K562 (cell line): ENCODE measurements at regions not wholly inside any gene's neighbourhood (a gene's known extent, or its start where the extent isn't known, plus 50 kb on each side); places are given as distances from the start of the nearest gene placed in this dataset.

Experiments used
- ATAC-seq: fragments of 200-7000 bp; cut with Tn5 transposase; 3 replicates; pipeline ENCODE4 v1.9.1; 2020; ENCODE audit warnings: moderate library complexity
- BruUV-seq: library from RNA; stranded (reverse); fragments of 400-500 nt; replicated peaks from 2 replicates; lab custom pipeline; 2021; lab: Mats Ljungman, UMichigan
- CTCF ChIA-PET: fragments of 300-600 bp; formaldehyde crosslinking; extraction: SDS; loops from one replicate; lab custom pipeline; 2021; ENCODE audit warnings: low intra/inter-chr PET ratio; lab: Yijun Ruan, JAX
- POLR2A ChIA-PET: fragments of 300-600, 350-650 bp; sonication (Branson Sonifier 250); formaldehyde crosslinking; extraction: SDS; loops from one replicate; lab custom pipeline; 2021; ENCODE audit warnings: antibody characterized with exemption, inconsistent platforms; lab: Yijun Ruan, JAX
- DNase-seq, 4 experiments: peaks; one replicate each; pipeline versions ENCODE4 v3.0.0 to v3.0.0-alpha.2; 2011 to 2018; ENCODE audit warnings: low spot score in 3 of 4, mixed read lengths in 3 of 4; ENCODE audit errors: extremely low read depth in 1 of 4
- FAIRE-seq: peaks from 2 replicates; lab custom pipeline; 2011; peaks lifted over from hg19 to GRCh38; lab: Jason Lieb, UNC
- H2AFZ ChIP-seq: 2 replicates; pipeline ENCODE4 v1.6.0; 2011; ENCODE audit warnings: low read depth, low read length, control low read depth, inconsistent platforms
- H3K27ac ChIP-seq: fragments of 200-600 bp; 3 replicates; pipeline ENCODE4 v1.8.0; 2011; ENCODE audit warnings: low read depth, mild to moderate bottlenecking, control low read depth, inconsistent platforms, low read length, moderate library complexity, mixed read lengths; ENCODE audit errors: extremely low read depth
- H3K27me3 ChIP-seq, 2 experiments: fragments of 300-600 bp in 1 of 2; 2 replicates in 1 of 2; 3 replicates in 1 of 2; pipeline versions ENCODE4 v1.6.0 to v1.8.0; 2011; ENCODE audit warnings: inconsistent platforms in 2 of 2, low read length in 2 of 2, mild to moderate bottlenecking in 1 of 2, mixed read lengths in 1 of 2, moderate library complexity in 1 of 2; ENCODE audit not compliant: control insufficient read depth in 2 of 2, insufficient read depth in 2 of 2
- H3K36me3 ChIP-seq: fragments of 300-600 bp; 3 replicates; pipeline ENCODE4 v1.8.0; 2011; ENCODE audit warnings: mild to moderate bottlenecking, low read length, inconsistent platforms; ENCODE audit not compliant: control insufficient read depth, insufficient read depth
- H3K4me1 ChIP-seq, 2 experiments: fragments of 200-600 bp in 1 of 2; replicated peaks in 1 of 2; 2 replicates in 1 of 2; 3 replicates in 1 of 2; pipeline versions ENCODE4 v1.5.1 to v1.8.0; 2011; ENCODE audit warnings: inconsistent platforms in 2 of 2, low read length in 2 of 2, mild to moderate bottlenecking in 1 of 2, mixed read lengths in 1 of 2, moderate library complexity in 1 of 2; ENCODE audit not compliant: control insufficient read depth in 2 of 2, insufficient read depth in 2 of 2
- H3K4me2 ChIP-seq: 2 replicates; pipeline ENCODE4 v1.6.1; 2011; ENCODE audit warnings: low read length, control low read depth, inconsistent platforms, mixed read lengths; ENCODE audit not compliant: insufficient read depth
- H3K4me3 ChIP-seq: fragments of 200-600 bp; sonication (generic), shearing (Covaris generic); 2 replicates; pipeline ENCODE4 v1.5.1; 2016; ENCODE audit warnings: control low read depth, inconsistent platforms
- H3K79me2 ChIP-seq: fragments of 200-600 bp; 3 replicates; pipeline ENCODE4 v1.8.0; 2011; ENCODE audit warnings: low read length, inconsistent platforms; ENCODE audit not compliant: control insufficient read depth, insufficient read depth
- H3K9ac ChIP-seq, 2 experiments: 2 replicates each; pipeline versions ENCODE4 v1.6.0 to v1.6.1; 2011; ENCODE audit warnings: low read depth in 2 of 2, low read length in 2 of 2, control low read depth in 1 of 2, inconsistent platforms in 1 of 2, mild to moderate bottlenecking in 1 of 2, mixed read lengths in 1 of 2; ENCODE audit not compliant: insufficient read depth in 1 of 2
- H3K9me1 ChIP-seq: one replicate; pipeline ENCODE4 v1.6.0; 2011; ENCODE audit warnings: inconsistent platforms, mild to moderate bottlenecking, low read length, moderate library complexity; ENCODE audit not compliant: control insufficient read depth, insufficient read depth
- H3K9me3 ChIP-seq: replicated peaks from 2 replicates; pipeline ENCODE4 v1.5.1; 2011; ENCODE audit warnings: low read depth, low read length, inconsistent platforms; ENCODE audit not compliant: control insufficient read depth, insufficient read depth
- H4K20me1 ChIP-seq: replicated peaks from 2 replicates; pipeline ENCODE4 v1.6.1; 2011; ENCODE audit warnings: low read length, inconsistent platforms, mixed read lengths; ENCODE audit not compliant: control insufficient read depth, insufficient read depth
- BDP1 ChIP-seq: IDR thresholded peaks from 3 replicates; pipeline ENCODE4 v1.6.1; 2011; ENCODE audit not compliant: insufficient read length, insufficient read depth
- BRD4 ChIP-seq: fragments of 200-600 bp; sonication (generic); IDR thresholded peaks from 2 replicates; pipeline ENCODE4 v1.6.1; 2017; ENCODE audit warnings: inconsistent platforms
- GABPB1 ChIP-seq: sonication (generic); formaldehyde crosslinking; IDR thresholded peaks from 2 replicates; pipeline ENCODE4 v1.8.0; 2022; ENCODE audit warnings: mild to moderate bottlenecking, missing genetic modification reagents
- GABPB2 ChIP-seq: fragments of 250-450 bp; sonication (Bioruptor Pico); conservative IDR thresholded peaks from 2 replicates; pipeline ENCODE4 v1.5.1; 2021; ENCODE audit warnings: mild to moderate bottlenecking
- HDAC2 ChIP-seq: fragments of 450-650 bp; IDR thresholded peaks from 2 replicates; pipeline ENCODE4 v1.6.1; 2016; ENCODE audit warnings: mild to moderate bottlenecking
- NFE2 ChIP-seq: IDR thresholded peaks from 2 replicates; pipeline ENCODE4 v1.6.1; 2014; ENCODE audit warnings: antibody characterized with exemption, low read depth
- NFIC ChIP-seq: fragments of 450-650 bp; IDR thresholded peaks from 2 replicates; pipeline ENCODE4 v1.6.1; 2017; ENCODE audit warnings: mild to moderate bottlenecking, inconsistent platforms
- SMAD4 ChIP-seq: fragments of 250-450 bp; sonication (Bioruptor Pico); conservative IDR thresholded peaks from 2 replicates; pipeline ENCODE4 v1.8.0; 2021; ENCODE audit warnings: inconsistent platforms, mild to moderate bottlenecking, moderate library complexity
- ZNF232 ChIP-seq: sonication (generic); formaldehyde crosslinking; IDR thresholded peaks from 2 replicates; pipeline ENCODE4 v1.8.0; 2022; ENCODE audit warnings: mild to moderate bottlenecking, missing genetic modification reagents
- ZNF263 ChIP-seq: sonication (generic); formaldehyde crosslinking; IDR thresholded peaks from 2 replicates; pipeline ENCODE4 v1.8.0; 2022; ENCODE audit warnings: mild to moderate bottlenecking, missing genetic modification reagents, borderline replicate concordance
- ZNF586 ChIP-seq: fragments of 450-650 bp; formaldehyde crosslinking; conservative IDR thresholded peaks from 2 replicates; pipeline ENCODE4 v1.4.0; 2020; ENCODE audit warnings: mild to moderate bottlenecking, moderate library complexity
- WGBS: fragments of 100-300 bp; shearing (Covaris generic); methylation state at CpG from one replicate; pipeline ENCODE4 v1.1.6; 2016; ENCODE audit warnings: low coverage, mixed read lengths; ENCODE audit not compliant: insufficient coverage; ENCODE audit errors: missing lambda C conversion rate; 5-methylcytosine and 5-hydroxymethylcytosine counted together
- in situ Hi-C: fragments of 300-500 bp; cut with MboI; formaldehyde crosslinking; loops from 4 replicates; pipeline ENCODE4 v1.15.0; 2018; ENCODE audit warnings: inconsistent platforms, mixed read lengths
- intact Hi-C: fragments of 100-400 bp; cut with micrococcal nuclease; formaldehyde crosslinking; loops from 2 replicates; pipeline ENCODE4 v1.14.2; 2022
- TF ChIP-seq, protein P1 (sequence below): fragments of 250-450 bp; sonication (Bioruptor Pico); IDR thresholded peaks from 2 replicates; pipeline ENCODE4 v1.8.0; 2022; ENCODE audit warnings: moderate library complexity, mild to moderate bottlenecking, inconsistent platforms
- TF ChIP-seq, protein P2 (sequence below): sonication (generic); formaldehyde crosslinking; IDR thresholded peaks from 2 replicates; pipeline ENCODE4 v1.8.0; 2022; ENCODE audit warnings: mild to moderate bottlenecking, missing genetic modification reagents
- TF ChIP-seq, protein P3 (sequence below): fragments of 450-650 bp; IDR thresholded peaks from 2 replicates; pipeline ENCODE4 v1.6.1; 2016; ENCODE audit warnings: antibody characterized with exemption
- TF ChIP-seq, protein P4 (sequence below): IDR thresholded peaks from 2 replicates; pipeline ENCODE4 v1.6.1; 2011; ENCODE audit warnings: borderline replicate concordance, low read depth, mild to moderate bottlenecking, moderate library complexity, low read length; ENCODE audit not compliant: insufficient read depth, poor library complexity, severe bottlenecking
- TF ChIP-seq, protein P5 (sequence below): fragments of 250-450 bp; sonication (Bioruptor Pico); IDR thresholded peaks from 2 replicates; pipeline ENCODE4 v1.8.0; 2022; ENCODE audit warnings: moderate library complexity, mild to moderate bottlenecking, inconsistent platforms

- TF ChIP-seq NFE2 (no peak), ZNF263 (CRISPR knock-in tag) (no peak), NFIC (no peak), BRD4 (no peak)
- TF ChIP-seq, protein P1, sequence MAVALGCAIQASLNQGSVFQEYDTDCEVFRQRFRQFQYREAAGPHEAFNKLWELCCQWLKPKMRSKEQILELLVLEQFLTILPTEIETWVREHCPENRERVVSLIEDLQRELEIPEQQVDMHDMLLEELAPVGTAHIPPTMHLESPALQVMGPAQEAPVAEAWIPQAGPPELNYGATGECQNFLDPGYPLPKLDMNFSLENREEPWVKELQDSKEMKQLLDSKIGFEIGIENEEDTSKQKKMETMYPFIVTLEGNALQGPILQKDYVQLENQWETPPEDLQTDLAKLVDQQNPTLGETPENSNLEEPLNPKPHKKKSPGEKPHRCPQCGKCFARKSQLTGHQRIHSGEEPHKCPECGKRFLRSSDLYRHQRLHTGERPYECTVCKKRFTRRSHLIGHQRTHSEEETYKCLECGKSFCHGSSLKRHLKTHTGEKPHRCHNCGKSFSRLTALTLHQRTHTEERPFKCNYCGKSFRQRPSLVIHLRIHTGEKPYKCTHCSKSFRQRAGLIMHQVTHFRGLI (CRISPR knock-in tag): no peak
Measured at GRCh38 chr16:87230571-87230970, 86.6 kb downstream of the C16orf95 start (continued).

DNA sequence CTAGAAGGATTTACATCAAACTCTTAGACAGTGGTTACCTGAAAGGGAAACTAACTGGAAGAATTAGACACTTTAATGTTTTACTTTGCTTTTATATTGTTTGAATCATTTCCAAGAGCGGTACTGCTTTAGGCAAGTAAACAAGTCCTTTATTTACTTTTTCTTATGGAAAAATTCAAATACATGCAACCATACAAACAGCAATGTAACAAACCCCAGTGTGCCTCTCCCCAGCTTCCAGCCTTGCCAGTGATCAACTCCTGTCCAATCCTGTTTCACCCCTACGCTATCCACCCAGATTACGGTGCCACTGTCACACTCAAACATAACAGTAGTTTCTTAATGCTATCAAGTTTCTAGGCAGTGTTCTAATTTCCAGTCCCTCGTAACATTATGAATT is 85.9 kb downstream of the C16orf95 start:
- DNase-seq (no peak), FAIRE-seq (no peak), ATAC-seq (no peak)
- Histone ChIP-seq H3K9me1 (no peaks in the 10 kb centered on the region), H3K4me2 (no peak overlapping the region), H2AFZ (no peak overlapping the region), H3K79me2 (no peaks in the 10 kb centered on the region), H3K27ac (no peak overlapping the region), H3K4me1 (peaks cover 0 to 4% of the 10 kb centered on the region in 2 experiments; a peak in 1 of 5 replicates), H3K4me3 (no peak overlapping the region), H3K27me3 (peaks cover 3 to 36% of the 10 kb centered on the region in 2 experiments; a peak in 4 of 5 replicates), H3K9me3 (no peaks in the 10 kb centered on the region; the same call in 1 of the 2 replicates), H3K9ac (no peak overlapping the region), H4K20me1 (peaks cover 5% of the 10 kb centered on the region), H3K36me3 (no peaks in the 10 kb centered on the region)
- no TSS peak for BruUV-seq
- CTCF ChIA-PET: no interaction called here
- intact Hi-C loops: no loop called here
- WGBS: 21% methylated on average over 4 of the region's 4 CpGs
- POLR2A ChIA-PET: interaction anchor here (1.1 kb wide), 1 partner anchor 28 kb away, joined by 4 read pairs; no protein-coding TSS in a partner anchor
- in situ Hi-C loops: no loop called here
- TF ChIP-seq, protein P2, sequence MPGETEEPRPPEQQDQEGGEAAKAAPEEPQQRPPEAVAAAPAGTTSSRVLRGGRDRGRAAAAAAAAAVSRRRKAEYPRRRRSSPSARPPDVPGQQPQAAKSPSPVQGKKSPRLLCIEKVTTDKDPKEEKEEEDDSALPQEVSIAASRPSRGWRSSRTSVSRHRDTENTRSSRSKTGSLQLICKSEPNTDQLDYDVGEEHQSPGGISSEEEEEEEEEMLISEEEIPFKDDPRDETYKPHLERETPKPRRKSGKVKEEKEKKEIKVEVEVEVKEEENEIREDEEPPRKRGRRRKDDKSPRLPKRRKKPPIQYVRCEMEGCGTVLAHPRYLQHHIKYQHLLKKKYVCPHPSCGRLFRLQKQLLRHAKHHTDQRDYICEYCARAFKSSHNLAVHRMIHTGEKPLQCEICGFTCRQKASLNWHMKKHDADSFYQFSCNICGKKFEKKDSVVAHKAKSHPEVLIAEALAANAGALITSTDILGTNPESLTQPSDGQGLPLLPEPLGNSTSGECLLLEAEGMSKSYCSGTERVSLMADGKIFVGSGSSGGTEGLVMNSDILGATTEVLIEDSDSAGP (CRISPR knock-in tag): no peak
- TF ChIP-seq SMAD4 (CRISPR knock-in tag) (no peak), GABPB2 (CRISPR knock-in tag) (no peak), ZNF232 (CRISPR knock-in tag) (no peak), HDAC2 (no peak), GABPB1 (CRISPR knock-in tag) (no peak), ZNF586 (CRISPR knock-in tag) (no peak), BDP1 (no peak)
- TF ChIP-seq, protein P3, sequence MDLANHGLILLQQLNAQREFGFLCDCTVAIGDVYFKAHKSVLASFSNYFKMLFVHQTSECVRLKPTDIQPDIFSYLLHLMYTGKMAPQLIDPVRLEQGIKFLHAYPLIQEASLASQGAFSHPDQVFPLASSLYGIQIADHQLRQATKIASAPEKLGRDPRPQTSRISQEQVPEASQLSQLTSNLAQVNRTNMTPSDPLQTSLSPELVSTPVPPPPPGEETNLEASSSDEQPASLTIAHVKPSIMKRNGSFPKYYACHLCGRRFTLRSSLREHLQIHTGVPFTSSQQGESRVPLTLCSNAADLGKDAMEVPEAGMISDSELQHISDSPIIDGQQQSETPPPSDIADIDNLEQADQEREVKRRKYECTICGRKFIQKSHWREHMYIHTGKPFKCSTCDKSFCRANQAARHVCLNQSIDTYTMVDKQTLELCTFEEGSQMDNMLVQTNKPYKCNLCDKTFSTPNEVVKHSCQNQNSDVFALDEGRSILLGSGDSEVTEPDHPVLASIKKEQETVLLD: no peak
- TF ChIP-seq, protein P4, sequence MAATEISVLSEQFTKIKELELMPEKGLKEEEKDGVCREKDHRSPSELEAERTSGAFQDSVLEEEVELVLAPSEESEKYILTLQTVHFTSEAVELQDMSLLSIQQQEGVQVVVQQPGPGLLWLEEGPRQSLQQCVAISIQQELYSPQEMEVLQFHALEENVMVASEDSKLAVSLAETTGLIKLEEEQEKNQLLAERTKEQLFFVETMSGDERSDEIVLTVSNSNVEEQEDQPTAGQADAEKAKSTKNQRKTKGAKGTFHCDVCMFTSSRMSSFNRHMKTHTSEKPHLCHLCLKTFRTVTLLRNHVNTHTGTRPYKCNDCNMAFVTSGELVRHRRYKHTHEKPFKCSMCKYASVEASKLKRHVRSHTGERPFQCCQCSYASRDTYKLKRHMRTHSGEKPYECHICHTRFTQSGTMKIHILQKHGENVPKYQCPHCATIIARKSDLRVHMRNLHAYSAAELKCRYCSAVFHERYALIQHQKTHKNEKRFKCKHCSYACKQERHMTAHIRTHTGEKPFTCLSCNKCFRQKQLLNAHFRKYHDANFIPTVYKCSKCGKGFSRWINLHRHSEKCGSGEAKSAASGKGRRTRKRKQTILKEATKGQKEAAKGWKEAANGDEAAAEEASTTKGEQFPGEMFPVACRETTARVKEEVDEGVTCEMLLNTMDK: no peak
- TF ChIP-seq, protein P5, sequence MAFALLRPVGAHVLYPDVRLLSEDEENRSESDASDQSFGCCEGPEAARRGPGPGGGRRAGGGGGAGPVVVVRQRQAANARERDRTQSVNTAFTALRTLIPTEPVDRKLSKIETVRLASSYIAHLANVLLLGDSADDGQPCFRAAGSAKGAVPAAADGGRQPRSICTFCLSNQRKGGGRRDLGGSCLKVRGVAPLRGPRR: no peak
